ENCODE measurements at regions not wholly inside any gene's neighbourhood (a gene's known extent, or its start where the extent isn't known, plus 50 kb on each side); places are given as distances from the start of the nearest gene placed in this dataset.
"Not testable (repeated sequence)": the region's sequence is repeated elsewhere in the genome, so short reads cannot be mapped to it uniquely, and the experiment has no call there.

DNA sequence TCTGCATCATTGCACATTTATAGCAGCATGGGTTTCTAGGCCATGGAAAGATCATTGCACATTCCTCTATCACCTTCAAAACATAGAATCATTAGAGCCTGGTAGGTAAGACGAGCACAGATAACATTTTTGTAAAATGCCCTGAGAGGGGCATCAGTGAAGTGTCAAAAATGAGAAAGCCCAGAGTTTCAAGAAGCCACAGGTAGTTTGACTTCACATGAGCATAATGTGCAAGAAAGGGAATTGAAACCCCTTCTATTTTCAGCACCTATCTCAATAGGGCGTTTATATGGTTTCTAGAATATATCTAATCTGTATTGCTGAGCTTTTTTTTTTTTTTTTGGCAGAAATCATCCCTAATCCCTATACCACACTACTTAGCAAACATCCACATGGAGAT is 2441.7 kb downstream of the ARAP2 start:
- no peak for DNase-seq

- DNase-seq, result no peak
Measured at GRCh38 chr4:33825685-33826084, 2418.6 kb downstream of the ARAP2 start.

DNA sequence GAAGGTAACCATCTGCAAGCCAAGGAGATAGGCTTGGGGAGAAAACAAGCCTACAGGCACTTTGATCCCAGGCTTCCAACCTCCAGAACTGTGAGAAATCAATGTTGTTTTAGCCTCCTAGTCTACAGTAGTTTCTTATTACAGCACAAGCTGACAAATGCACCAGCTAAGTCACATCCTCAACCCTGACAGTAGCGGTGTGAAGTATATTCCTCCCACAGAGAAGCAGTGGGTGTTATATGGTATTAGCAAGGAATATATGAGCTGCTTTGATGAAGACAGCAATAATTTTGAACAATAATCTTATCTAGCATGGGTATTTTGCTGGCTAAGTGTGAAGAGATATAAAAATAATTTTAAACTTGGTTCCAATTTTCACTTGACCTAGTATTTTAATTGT is 2415.0 kb downstream of the ARAP2 start:
- not testable (repeated sequence) for DNase-seq

DNA sequence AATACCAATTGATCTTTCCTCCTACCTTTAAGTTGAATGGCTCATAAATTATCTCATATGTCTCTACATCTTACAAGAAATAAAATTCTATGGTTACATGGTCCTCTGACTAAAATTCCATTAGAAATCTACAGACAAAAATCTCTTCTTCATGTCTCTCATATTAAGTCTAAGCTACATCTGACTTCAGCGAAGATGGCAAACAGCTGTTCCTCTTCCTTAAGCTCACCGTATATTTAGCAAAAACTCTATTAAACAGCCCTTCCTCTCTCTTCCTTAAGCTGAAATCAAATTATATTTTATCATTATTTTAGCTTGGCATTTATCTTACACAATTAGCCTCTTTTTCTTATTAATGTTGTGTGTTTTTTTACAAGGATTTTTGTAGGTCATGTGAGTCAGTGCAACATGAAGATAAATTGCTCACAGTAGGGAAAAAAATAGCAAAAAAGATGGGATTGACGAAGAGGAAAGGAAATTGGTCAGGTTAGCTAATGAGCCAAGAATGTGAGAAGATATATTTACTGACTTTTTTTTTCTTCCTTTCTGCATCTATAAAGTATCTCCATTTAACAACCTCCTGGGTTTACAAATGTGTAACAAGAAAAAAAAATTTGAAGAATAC is 2412.8 kb downstream of the ARAP2 start:
- DNase-seq, result no peak

DNA sequence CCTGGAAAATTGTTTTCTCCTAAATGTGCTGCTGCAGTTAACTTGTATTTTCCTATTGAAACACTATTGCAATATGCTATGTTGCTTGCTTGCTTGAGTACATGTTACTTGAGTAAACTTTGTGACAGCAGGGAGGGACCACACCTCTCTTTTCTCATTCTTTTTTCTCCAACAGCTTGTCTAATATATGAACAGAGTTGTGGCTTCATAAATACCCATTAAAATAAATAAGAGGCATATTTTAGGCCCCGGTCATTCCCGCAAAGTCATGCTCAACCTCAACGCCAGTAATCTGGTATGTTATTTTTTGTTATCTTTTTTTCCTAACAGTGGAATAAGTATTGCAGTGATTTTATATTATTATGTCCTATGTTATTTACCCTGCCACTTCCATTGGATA is 2408.6 kb downstream of the ARAP2 start:
- not testable (repeated sequence) for DNase-seq

DNA sequence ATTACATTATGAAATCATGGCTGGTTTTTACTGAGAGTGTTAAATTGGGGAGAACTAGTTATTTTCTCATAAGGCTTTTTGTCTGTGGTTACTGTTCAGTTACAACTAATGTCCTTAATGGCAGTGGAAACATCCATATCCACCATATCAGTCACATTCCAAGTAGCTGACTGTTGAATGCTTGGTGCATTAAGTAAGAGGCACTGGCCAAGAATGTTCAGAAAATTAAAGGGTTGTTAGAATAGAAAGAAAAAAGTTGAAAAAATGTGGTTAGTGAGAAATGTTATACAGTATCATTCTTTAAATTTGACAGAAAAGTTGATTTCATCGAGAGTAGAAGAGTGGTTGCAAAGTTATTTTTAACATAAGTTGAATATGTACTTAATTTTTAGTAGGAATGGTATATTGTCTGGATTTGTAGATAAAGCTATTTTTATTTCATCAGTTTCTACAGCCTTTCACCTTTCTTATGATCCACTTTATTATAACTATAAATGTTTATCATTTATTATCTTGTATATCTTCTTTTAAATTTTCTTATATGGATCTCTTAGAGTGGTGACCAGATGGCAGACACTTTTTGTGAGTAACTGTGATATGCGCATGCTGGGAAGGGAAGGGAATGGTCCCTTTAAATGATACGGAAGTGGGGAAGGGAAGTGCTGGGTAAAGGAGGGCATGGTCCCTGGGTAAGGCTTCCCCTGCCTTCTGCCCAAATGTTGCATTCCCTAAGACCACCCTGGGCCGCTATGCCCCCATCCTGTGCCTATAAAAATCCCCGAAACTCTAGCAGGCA is 2407.1 kb downstream of the ARAP2 start:
- DNase-seq, result no peak

DNA sequence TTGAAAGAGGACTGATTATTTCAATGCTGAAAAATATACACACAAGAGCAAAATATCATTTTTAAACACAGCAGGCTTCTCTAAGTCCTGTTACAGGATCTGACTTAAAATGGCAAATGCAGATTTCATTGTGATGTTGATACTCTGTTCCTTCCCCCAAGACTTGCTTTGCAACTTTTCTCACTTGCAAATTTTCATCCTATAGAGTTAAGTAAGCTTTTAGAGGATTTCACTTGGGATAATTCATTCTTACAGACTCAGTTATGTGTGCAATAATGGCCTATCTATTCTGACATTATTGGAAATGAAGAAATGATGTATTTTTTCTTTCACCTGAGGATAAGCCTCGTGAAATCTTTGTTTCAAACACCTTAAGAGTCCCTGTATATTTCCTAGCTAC is 2403.2 kb downstream of the ARAP2 start:
- no peak for DNase-seq

GRCh38 chr4:33850371-33850902 is 2393.9 kb downstream of the ARAP2 start:
- no peak for DNase-seq

- not testable (repeated sequence) for DNase-seq
Measured at GRCh38 chr4:33853670-33854069, 2390.6 kb downstream of the ARAP2 start.

DNA sequence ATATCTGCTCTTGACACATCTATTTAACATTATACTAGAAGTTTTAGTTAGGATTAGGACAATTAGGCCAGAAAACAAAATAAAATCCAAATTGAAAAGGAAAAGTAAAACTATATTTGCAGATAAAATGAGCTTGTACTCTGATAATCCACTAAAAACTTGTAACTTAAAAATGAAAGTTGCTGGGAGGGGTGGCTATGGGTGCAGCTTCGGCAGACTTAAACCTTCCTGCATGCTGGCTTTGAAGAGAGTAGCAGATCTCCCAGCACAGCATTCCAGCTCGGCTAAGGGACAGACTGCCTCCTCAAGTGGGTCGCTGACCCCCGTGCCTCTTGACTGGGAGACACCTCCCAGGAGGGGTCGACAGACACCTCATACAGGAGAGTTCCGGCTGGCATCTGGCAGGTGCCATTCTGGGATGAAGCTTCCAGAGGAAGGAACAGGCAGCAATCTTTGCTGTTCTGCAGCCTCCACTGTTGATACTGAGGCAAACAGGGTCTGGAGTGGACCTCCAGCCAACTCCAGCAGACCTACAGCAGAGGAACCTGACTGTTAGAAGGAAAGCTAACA is 2379.9 kb downstream of the ARAP2 start:
- DNase-seq, result no peak

DNA sequence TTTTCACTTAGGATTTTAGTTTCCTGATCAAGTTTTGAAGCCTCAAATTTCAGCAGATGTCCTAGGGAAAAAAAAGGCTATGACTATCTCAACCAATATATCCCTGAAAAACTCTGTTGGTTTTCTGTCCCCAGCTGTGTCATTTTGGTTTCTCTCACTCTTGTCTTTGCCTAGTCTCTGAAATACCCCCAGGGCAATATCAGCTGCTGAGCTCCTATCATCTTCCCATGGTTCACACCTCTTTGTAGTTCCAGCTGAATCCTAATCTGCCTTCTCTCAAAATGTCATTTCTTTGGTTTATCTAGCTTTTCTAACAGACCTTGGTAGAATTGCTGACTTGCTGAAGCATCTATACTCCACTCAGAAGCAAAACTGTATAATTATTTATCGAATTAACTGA is 2370.5 kb downstream of the ARAP2 start:
- no peak for DNase-seq

- no peak for DNase-seq
Measured at GRCh38 chr4:33878710-33879109, 2365.6 kb downstream of the ARAP2 start.

GRCh38 chr4:33881176-33881575 is 2363.1 kb downstream of the ARAP2 start:
- no peak for DNase-seq

DNA sequence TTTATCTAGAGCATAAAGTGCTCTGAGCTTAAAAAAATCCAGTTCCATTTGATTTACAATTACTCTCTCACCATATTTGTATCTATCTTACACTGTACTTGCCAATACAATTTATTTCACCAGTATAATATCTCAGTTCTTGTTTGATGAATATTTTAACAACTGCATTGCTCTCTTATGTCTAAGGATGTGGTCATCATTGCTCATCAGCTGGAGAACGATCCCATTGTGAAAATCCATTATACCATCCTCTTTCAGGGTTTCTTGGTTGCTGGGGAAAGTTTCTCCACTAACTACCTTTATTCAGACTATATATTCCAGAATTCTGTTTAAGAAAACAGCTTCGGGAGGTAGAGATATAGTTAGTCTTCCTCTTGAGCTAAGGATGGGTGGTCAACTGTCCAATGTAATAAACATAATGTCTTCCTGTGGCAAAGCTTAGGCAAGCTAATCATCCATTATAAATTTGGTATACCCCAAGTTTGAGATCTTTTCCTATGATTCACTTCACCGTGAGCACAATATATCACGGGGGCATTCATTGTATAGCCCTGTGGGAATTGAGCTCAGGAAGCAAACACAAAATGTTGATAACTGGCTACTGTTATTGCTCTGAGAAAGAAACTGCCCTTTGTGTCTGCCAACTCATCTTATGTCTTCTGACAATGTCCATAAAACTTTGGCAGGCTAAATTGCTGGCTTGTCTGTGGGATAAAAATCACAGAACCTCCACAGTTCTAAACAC is 2361.9 kb downstream of the ARAP2 start:
- DNase-seq, result no peak

- no peak for DNase-seq
Measured at GRCh38 chr4:33883111-33883510, 2361.2 kb downstream of the ARAP2 start.

DNA sequence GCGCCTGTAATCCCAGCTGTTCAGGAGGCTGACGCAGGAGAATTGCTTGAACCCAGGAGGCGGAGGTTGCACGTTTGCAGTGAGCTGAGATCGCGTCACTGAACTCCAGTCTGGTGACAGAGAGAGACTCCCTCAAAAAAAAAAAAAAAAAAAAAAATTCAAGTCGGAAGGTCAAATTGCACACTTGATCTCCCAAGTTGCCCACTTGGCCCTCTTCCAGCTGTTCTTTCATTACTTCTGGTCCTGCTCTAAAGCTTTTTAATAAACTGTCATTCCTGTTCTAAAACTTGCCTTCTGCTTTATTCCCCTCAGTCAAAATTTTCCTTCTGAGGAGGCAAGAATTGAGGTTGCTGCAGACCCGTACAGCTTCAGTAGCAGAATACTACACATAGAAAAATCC is 2358.0 kb downstream of the ARAP2 start:
- DNase-seq, result no peak

DNA sequence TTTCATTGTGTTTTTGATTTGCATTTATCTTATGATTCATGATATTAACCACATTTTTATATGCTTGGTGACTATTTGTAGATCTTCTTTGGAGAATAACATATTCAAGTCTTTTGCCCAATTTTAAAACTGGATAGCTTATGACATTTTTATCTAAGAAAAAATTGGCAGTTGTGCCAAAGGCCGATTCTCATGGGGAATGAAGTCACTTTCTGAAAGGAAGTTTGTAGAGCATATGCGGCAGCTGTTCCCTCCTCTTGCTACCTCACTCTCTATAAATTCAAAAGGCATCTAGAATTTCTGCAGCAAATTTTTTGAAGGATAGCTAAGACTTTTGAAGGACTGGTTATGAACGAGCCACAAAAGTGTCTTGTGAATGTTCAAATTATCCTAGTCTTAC is 2353.5 kb downstream of the ARAP2 start:
- no peak for DNase-seq

GRCh38 chr4:33911959-33912358 is 2332.4 kb downstream of the ARAP2 start:
- DNase-seq, result no peak

GRCh38 chr4:33914386-33914785 is 2329.9 kb downstream of the ARAP2 start:
- no peak for DNase-seq

DNA sequence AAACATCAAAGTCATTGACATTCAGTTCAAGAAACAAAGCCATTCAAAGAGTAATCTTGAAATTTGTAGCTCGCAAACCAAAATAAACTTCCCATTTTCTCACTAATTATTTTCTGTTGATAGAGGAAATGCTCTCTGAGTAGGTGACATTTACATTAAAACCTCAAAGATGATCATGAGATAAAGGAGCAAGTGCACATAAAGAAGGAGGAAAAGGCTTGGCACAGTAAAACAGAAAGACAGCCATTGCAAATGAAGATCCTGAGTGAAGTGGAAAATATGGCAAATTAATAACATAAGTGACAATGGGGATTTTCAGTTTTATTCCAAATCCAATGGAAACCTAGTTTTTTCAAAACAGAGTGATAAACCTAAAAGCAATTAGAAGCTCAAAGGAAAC is 2320.8 kb downstream of the ARAP2 start:
- no peak for DNase-seq

GRCh38 chr4:33924239-33924638 is 2320.1 kb downstream of the ARAP2 start:
- no peak for DNase-seq

- no peak for DNase-seq
Measured at GRCh38 chr4:33924811-33925210, 2319.5 kb downstream of the ARAP2 start.

- no peak for DNase-seq
Measured at GRCh38 chr4:33930497-33930896, 2313.8 kb downstream of the ARAP2 start.

All from NK-92 treated with Interleukin-12 subunit alpha and Interleukin-12 subunit beta, amount 100 ng/mL, for 24 hours (cell line).